ENCODE measurements at regions not wholly inside any gene's neighbourhood (a gene's known extent, or its start where the extent isn't known, plus 50 kb on each side); places are given as distances from the start of the nearest gene placed in this dataset.

GRCh38 chr17:33469911-33470310, 176.8 kb upstream of the ASIC2 start:
- no peak for TF ChIP-seq POLR2A (IDR thresholded peaks at IDR 0.05)
- TF ChIP-seq EP300 (IDR thresholded peaks at IDR 0.05) = no peak
